ENCODE measurements at regions not wholly inside any gene's neighbourhood (a gene's known extent, or its start where the extent isn't known, plus 50 kb on each side); places are given as distances from the start of the nearest gene placed in this dataset.

- Histone ChIP-seq H2AFZ (ENCODE audit: low read depth, low read length) (no peak overlapping the region), H3K27me3 (ENCODE audit: low read depth, low read length) (no peaks in the 10 kb centered on the region), H3K36me3 (replicated peaks; ENCODE audit: low read depth, low read length) (no peaks in the 10 kb centered on the region), H3K9ac (ENCODE audit: low read length) (no peak overlapping the region), H3K4me2 (ENCODE audit: low read length) (no peak overlapping the region), H3K27ac (ENCODE audit: low read length) (no peak overlapping the region), H3K4me3 (ENCODE audit: low read length) (no peak overlapping the region), H3K4me1 (ENCODE audit: low read length) (no peaks in the 10 kb centered on the region), H4K20me1 (ENCODE audit: insufficient read depth, low read length) (no peaks in the 10 kb centered on the region), H3K79me2 (ENCODE audit: low read length) (no peaks in the 10 kb centered on the region), H3K9me3 (ENCODE audit: insufficient read depth, low read length) (no peaks in the 10 kb centered on the region)
- TF ChIP-seq EZH2phosphoT487 (IDR thresholded peaks at IDR 0.05; ENCODE audit: low read depth) (no peak), CTCF (IDR thresholded peaks at IDR 0.05; ENCODE audit: low read depth, low read length) (no peak)
These were observed 525.5 kb downstream of the SOX6 start for GRCh38 chr11:15830741-15831428.

DNA sequence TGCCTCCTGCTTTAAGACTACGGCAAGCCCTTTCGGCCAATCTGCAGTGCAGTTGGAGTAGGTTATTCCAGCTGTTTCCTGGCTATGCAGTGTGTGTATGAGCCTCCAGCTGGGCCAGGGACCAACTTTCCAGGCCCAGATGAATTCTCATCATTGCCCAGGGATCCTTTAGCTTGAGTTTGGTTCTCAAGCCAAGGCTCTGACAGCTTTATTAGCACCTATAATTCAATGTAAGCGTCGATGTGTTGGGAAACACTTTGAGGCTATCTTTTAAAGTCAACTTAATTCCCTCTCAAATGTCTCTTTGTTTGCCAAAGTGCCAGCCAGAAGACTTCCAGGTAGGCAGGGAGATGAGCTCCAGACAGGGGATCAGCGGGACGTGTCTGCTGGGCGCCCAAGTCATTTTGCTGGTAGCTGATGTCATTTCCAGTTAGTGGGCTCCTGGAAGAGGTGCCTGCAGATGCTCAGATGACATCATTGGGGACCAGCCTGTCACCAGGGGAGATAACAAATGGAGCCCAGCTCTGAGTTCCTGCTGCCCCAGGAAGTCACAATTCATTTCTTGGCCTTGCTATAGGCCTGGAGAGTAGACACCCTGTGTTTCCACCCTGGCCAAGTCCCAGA is 520.4 kb downstream of the SOX6 start:
- Histone ChIP-seq H3K9ac (ENCODE audit: low read length) (no peak overlapping the region), H3K4me1 (ENCODE audit: low read length) (no peaks in the 10 kb centered on the region)

DNA sequence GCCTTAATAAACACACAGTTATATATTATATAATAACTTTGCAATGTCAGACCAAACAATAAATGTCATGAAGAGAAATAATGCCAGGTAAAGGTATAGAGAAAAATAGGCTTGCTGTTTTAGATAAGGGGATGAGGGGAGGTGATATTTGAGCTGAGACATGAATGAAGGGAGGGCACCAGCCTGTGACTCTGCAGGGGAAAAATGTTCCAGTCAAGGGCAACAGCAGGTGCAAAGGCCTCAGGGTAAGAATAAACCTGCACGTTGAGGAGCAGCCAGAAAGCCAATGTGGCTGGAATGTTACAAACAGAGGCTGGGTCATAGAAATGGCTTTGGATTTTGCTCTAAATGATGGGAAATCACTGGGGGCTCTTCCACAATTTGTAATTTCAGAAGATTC is 519.6 kb downstream of the SOX6 start:
- no peak for TF ChIP-seq CTCF (IDR thresholded peaks at IDR 0.05; ENCODE audit: low read depth, low read length)
- no peak for TF ChIP-seq EZH2phosphoT487 (IDR thresholded peaks at IDR 0.05; ENCODE audit: low read depth)
- no peaks in the 10 kb centered on the region for H3K79me2 ChIP-seq (ENCODE audit: low read length)

More for the DNA sequence above, 520.4 kb downstream of the SOX6 start:
- Histone ChIP-seq H3K36me3 (replicated peaks; ENCODE audit: low read depth, low read length) (no peaks in the 10 kb centered on the region), H3K79me2 (ENCODE audit: low read length) (no peaks in the 10 kb centered on the region), H3K27ac (ENCODE audit: low read length) (no peak overlapping the region), H3K4me3 (ENCODE audit: low read length) (no peak overlapping the region), H2AFZ (ENCODE audit: low read depth, low read length) (no peak overlapping the region), H3K9me3 (ENCODE audit: insufficient read depth, low read length) (no peaks in the 10 kb centered on the region), H4K20me1 (ENCODE audit: insufficient read depth, low read length) (no peaks in the 10 kb centered on the region), H3K27me3 (ENCODE audit: low read depth, low read length) (no peaks in the 10 kb centered on the region), H3K4me2 (ENCODE audit: low read length) (no peak overlapping the region)
- TF ChIP-seq EZH2phosphoT487 (IDR thresholded peaks at IDR 0.05; ENCODE audit: low read depth) (no peak), CTCF (IDR thresholded peaks at IDR 0.05; ENCODE audit: low read depth, low read length) (no peak)

DNA sequence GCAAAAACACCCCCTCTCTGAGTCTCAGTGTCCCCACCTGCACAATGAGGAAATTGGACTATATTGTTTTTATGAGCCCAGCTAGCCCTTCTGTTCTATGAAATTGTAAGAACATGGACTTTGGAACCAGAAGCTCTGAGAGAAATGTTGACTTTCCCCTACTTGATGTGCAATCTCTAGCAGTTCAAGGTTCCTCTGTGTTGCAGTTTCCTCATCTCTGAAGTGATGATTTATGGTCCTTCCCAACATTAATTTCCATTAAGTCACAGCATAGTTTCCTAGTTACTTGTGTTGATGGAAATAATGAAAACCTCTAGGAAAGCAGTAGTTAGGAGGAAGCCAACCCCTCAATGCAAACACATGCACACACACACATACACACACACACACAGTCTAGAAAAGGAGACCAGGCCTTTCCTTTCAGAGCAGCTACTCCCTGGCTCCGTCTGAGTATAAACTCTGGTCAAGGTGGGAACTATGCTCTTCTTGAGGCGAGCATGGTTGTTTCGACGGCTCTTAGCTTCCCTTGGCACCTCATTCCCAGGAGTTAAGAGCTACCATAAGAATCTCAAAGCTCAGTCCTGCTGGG is 518.4 kb downstream of the SOX6 start:
- Histone ChIP-seq H3K4me3 (ENCODE audit: low read length) (no peak overlapping the region), H3K4me1 (ENCODE audit: low read length) (no peaks in the 10 kb centered on the region), H3K4me2 (ENCODE audit: low read length) (no peak overlapping the region), H3K79me2 (ENCODE audit: low read length) (no peaks in the 10 kb centered on the region), H3K27me3 (ENCODE audit: low read depth, low read length) (no peaks in the 10 kb centered on the region), H3K9me3 (ENCODE audit: insufficient read depth, low read length) (no peaks in the 10 kb centered on the region), H3K9ac (ENCODE audit: low read length) (no peak overlapping the region), H2AFZ (ENCODE audit: low read depth, low read length) (no peak overlapping the region), H3K27ac (ENCODE audit: low read length) (no peak overlapping the region), H3K36me3 (replicated peaks; ENCODE audit: low read depth, low read length) (no peaks in the 10 kb centered on the region), H4K20me1 (ENCODE audit: insufficient read depth, low read length) (no peaks in the 10 kb centered on the region)
- TF ChIP-seq EZH2phosphoT487 (IDR thresholded peaks at IDR 0.05; ENCODE audit: low read depth) (no peak), CTCF (IDR thresholded peaks at IDR 0.05; ENCODE audit: low read depth, low read length) (no peak)

More for the DNA sequence above, 519.6 kb downstream of the SOX6 start:
- Histone ChIP-seq H3K4me1 (ENCODE audit: low read length) (no peaks in the 10 kb centered on the region), H3K9me3 (ENCODE audit: insufficient read depth, low read length) (no peaks in the 10 kb centered on the region), H4K20me1 (ENCODE audit: insufficient read depth, low read length) (no peaks in the 10 kb centered on the region), H3K27me3 (ENCODE audit: low read depth, low read length) (no peaks in the 10 kb centered on the region), H3K36me3 (replicated peaks; ENCODE audit: low read depth, low read length) (no peaks in the 10 kb centered on the region), H3K4me2 (ENCODE audit: low read length) (no peak overlapping the region), H3K27ac (ENCODE audit: low read length) (no peak overlapping the region), H3K9ac (ENCODE audit: low read length) (no peak overlapping the region), H3K4me3 (ENCODE audit: low read length) (no peak overlapping the region), H2AFZ (ENCODE audit: low read depth, low read length) (no peak overlapping the region)
